Stimulated activated CD4-positive, alpha-beta T cell treated with anti-CD3 and anti-CD28 coated beads, Interleukin-2, amount 100 ng/mL, for 48 hours (primary cell): ENCODE measurements at regions not wholly inside any gene's neighbourhood (a gene's known extent, or its start where the extent isn't known, plus 50 kb on each side); places are given as distances from the start of the nearest gene placed in this dataset.
A peak's percentile ranks its signal among the peaks of the same experiment; 100 is the strongest.
"Not testable (repeated sequence)": the region's sequence is repeated elsewhere in the genome, so short reads cannot be mapped to it uniquely, and the experiment has no call there.

Experiments used
- DNase-seq, 2 donors: peaks; one replicate each; pipeline ENCODE4 v3.0.0-alpha.2; 2020

DNA sequence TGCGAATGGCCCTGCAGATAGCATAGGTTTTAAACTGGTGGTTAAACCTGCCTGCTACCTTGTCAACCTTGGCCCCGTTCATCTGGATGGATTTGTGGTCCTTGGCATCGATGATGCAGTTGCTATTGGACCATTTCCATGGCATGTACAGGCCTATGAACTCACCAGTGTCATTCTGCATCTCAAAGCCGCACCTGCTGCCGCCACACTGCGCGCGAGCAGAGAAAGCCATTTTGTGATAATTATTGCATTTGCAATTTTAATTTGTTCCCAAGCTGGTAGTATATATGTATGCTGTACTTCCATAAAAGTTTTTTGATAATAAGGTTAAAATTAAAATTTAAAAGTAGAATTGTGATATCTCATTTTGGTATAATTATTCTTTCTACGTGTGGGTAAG, 94.8 kb upstream of the UXS1 start:
- DNase-seq = no peak

- no peak for DNase-seq
These were observed 91.2 kb upstream of the UXS1 start for GRCh38 chr2:106285237-106285829.

GRCh38 chr2:106284691-106285202, 90.6 kb upstream of the UXS1 start:
- DNase-seq = no peak

DNA sequence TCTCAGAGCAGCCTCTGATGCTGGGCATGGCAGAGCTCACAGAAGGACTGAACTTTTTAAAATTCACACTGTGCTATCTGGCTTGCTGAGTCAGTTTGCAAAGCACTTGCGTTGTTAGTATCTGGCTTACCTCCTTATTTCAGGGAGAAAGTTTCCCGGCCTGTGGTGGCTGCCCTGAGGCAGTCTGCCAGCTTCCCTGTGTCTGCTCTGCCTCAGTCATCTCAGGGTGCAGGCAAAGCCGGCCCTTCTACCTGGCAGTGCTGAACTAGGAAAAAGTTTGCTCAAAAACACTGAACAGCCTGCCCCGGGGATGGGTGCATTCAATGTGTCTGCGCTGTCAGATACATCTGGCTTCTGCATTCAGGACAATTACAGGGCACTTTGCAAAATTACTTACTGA, 90.2 kb upstream of the UXS1 start:
- DNase-seq = no peak

- DNase-seq = not testable (repeated sequence)
These were observed 89.4 kb upstream of the UXS1 start for GRCh38 chr2:106283228-106284152.

GRCh38 chr2:106282462-106283170, 88.5 kb upstream of the UXS1 start:
- DNase-seq = no peak

DNA sequence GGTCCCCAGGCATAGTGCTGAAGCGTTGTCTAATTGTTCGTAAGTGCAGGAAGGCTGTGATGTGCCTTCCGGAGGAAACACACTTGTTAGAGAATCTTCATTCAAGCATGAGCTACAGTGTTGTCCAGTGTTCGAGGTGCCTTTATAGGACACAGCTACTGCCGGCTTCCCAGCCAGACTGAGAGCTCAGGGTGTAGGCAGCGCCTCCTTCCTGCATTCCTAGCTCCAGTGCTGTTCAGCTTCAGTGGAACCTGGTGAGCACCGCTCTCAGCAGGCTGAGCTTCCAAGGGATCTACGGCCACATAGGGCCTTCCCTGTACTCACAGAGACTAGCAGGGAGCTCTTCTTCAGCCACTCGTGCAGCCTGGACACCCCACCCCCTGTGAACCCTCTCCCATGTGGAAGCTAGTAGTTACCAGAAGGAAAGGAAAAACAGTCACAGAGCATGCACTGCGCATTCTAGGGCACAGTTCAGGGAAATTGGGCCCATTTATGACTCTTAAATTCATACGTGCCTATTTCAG, 87.9 kb upstream of the UXS1 start:
- not testable (repeated sequence) for DNase-seq

DNA sequence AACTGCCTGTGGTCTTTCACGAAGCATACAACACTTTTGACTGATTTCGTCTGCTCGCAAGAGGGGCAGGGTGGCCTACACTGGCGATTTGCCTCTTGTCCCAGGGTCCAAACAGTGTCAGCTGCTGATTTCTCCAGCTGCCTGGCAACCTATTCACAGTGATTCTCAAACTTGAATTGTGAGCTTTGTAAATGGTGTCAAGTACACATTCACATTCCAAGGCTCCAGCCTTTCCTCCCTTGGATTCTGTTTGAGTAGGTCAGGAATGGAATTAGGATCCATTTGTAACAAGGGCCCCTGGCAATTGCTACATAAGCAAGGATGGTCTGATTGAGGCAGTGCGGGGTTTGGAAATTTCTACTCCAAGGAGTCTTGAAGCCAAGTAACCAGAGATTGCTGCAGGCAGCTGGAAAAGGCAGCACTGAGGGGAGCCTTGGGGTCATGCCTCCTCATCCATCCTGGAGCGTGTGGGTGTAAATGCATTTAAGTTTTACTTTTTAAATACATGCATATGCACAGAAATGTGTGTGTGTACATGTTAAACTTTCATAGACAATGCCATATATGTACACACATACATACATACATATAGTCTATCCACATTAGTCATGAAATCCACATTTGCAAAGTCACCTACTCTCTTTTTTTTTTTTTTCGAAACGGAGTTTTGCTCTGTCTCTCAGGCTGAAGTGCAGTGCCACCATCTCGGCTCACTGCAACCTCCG, 86.8 kb upstream of the UXS1 start:
- DNase-seq = no peak

GRCh38 chr2:106280224-106280623, 86.1 kb upstream of the UXS1 start:
- DNase-seq = no peak

- no peak for DNase-seq
These were observed 84.2 kb upstream of the UXS1 start for GRCh38 chr2:106278112-106278876.

GRCh38 chr2:106277426-106277825, 83.3 kb upstream of the UXS1 start:
- DNase-seq = no peak

DNA sequence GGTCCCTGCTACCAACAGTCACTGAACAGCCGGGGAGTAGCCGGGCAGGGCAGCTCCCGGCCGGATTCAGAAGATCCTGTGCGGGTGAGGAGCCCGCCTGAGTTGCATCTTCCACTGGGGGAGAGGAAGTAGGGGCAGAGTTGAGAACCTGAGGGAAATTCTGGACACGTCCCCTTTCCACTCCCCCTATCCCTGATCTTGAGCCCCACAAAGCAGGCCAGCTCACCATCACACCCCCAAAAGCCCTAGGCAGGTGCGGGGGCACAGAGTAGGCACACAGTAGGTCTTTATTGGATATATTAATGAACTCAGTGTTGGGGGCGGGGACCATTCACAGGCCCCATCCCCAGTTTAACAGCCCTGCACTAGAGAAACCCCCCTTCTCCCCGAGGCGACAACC, 81.9 kb upstream of the UXS1 start:
- DNase-seq = no peak

DNA sequence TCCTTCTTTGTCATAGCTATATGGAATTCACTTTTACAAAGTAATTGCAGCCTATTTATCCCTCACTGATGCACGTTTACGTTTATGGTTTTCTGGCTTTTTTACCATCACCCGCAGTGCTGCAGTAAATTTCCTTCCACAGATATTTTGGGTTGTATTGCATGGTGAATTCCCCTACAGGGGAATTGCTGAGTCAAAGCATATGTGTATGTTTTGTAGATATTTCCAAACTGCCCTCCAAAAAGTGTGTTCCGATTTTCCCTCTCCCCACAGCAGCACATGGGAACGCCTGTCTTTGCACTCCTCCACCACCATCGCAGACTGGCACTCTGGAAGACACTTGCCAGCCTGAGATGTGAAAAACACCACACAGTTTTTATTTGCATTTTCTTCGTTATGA, 80.6 kb upstream of the UXS1 start:
- no peak for DNase-seq

GRCh38 chr2:106272216-106272807, 78.2 kb upstream of the UXS1 start:
- DNase-seq = no peak

- no peak for DNase-seq
These were observed 76.4 kb upstream of the UXS1 start for GRCh38 chr2:106270471-106270891.

- peak; percentile 10 to 37 for DNase-seq
These were observed 75.6 kb upstream of the UXS1 start for GRCh38 chr2:106269591-106270291.

- DNase-seq = no peak
These were observed 73.9 kb upstream of the UXS1 start for GRCh38 chr2:106267997-106268396.

GRCh38 chr2:106261871-106262321, 67.8 kb upstream of the UXS1 start:
- DNase-seq = no peak

DNA sequence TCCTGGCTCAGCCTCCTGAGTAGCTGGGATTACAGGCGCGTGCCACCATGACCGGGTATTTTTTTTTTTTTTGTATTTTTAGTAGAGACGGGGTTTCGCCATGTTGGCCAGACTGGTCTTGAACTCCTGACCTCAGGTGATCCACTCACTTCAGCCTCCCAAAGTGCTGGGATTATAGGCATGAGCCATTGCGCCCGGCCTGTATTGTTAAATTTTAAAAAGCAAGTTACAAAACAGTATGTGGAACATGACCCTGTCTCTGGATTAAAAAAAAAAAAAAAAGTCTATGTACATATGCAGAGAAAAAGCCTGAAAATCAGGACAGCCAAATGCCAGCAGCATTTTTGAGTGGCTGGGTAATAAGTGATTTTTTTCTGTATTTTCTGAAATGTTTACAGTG, 64.8 kb upstream of the UXS1 start:
- DNase-seq = not testable (repeated sequence)

- no peak for DNase-seq
These were observed 63.7 kb upstream of the UXS1 start for GRCh38 chr2:106257830-106258229.

GRCh38 chr2:106257135-106257534, 63.0 kb upstream of the UXS1 start:
- no peak for DNase-seq
